Activated CD8-positive, alpha-beta T cell treated with anti-CD3 and anti-CD28 coated beads for 36 hours (primary cell): ENCODE measurements at regions not wholly inside any gene's neighbourhood (a gene's known extent, or its start where the extent isn't known, plus 50 kb on each side); places are given as distances from the start of the nearest gene placed in this dataset.
"Not testable (repeated sequence)": the region's sequence is repeated elsewhere in the genome, so short reads cannot be mapped to it uniquely, and the experiment has no call there.

Experiments
- ATAC-seq: fragments of 200-7000 bp; cut with Tn5 transposase; one replicate; pipeline ENCODE4 v1.10.0; 2021; ENCODE audit warnings: mild to moderate bottlenecking, moderate library complexity
- CTCF ChIA-PET: fragments of 350-600 bp; sonication (Branson Sonifier 250); formaldehyde crosslinking; loops from one replicate; lab custom pipeline; 2021; ENCODE audit warnings: antibody characterized with exemption; lab: Charles Lee
- POLR2A ChIA-PET: fragments of 350-600 bp; sonication (Branson Sonifier 250); formaldehyde crosslinking; loops from one replicate; lab custom pipeline; 2021; ENCODE audit warnings: antibody characterized with exemption; lab: Charles Lee
- DNase-seq: peaks from one replicate; pipeline ENCODE4 v3.0.0-alpha.2; 2020
- H3K27ac Mint-ChIP-seq: one replicate; pipeline ENCODE4 v1.8.0; 2021; ENCODE audit warnings: mild to moderate bottlenecking, mixed read lengths
- H3K27me3 Mint-ChIP-seq: one replicate; pipeline ENCODE4 v1.8.0; 2021; ENCODE audit warnings: mixed read lengths
- H3K36me3 Mint-ChIP-seq: one replicate; pipeline ENCODE4 v1.8.0; 2021; ENCODE audit warnings: low read depth, mixed read lengths
- H3K4me1 Mint-ChIP-seq: one replicate; pipeline ENCODE4 v1.8.0; 2021; ENCODE audit warnings: low read depth, mixed read lengths
- H3K4me3 Mint-ChIP-seq: one replicate; pipeline ENCODE4 v1.8.0; 2021; ENCODE audit warnings: mild to moderate bottlenecking, moderate library complexity, mixed read lengths
- H3K9me3 Mint-ChIP-seq: one replicate; pipeline ENCODE4 v1.8.0; 2021; ENCODE audit warnings: mixed read lengths
- CTCF ChIP-seq: fragments of 200-600 bp; IDR thresholded peaks from one replicate; pipeline ENCODE4 v1.8.0; 2022; ENCODE audit warnings: antibody characterized with exemption, mild to moderate bottlenecking
- intact Hi-C: fragments of 100-400 bp; cut with micrococcal nuclease; formaldehyde crosslinking; loops from one replicate; pipeline ENCODE4 v1.10.0; 2022

GRCh38 chr18:1361936-1362335 lies 457.3 kb downstream of the ADCYAP1 start:
- no peak for TF ChIP-seq CTCF
- Mint-ChIP-seq H3K27me3 (no peaks in the 10 kb centered on the region), H3K9me3 (peaks cover 4% of the 10 kb centered on the region), H3K4me3 (no peak overlapping the region), H3K4me1 (no peaks in the 10 kb centered on the region), H3K27ac (no peak overlapping the region), H3K36me3 (no peaks in the 10 kb centered on the region)
- ATAC-seq (no peak), DNase-seq (no peak)
- intact Hi-C loops = no loop called here
- POLR2A ChIA-PET = no interaction called here
- CTCF ChIA-PET = no interaction called here

GRCh38 chr18:1370552-1370951 lies 465.9 kb downstream of the ADCYAP1 start:
- Mint-ChIP-seq H3K36me3 (no peaks in the 10 kb centered on the region), H3K27ac (no peak overlapping the region), H3K4me3 (no peak overlapping the region), H3K4me1 (no peaks in the 10 kb centered on the region), H3K9me3 (no peaks in the 10 kb centered on the region), H3K27me3 (no peaks in the 10 kb centered on the region)
- TF ChIP-seq CTCF = no peak
- intact Hi-C loops = no loop called here
- ChIA-PET POLR2A (no interaction called here), CTCF (no interaction called here)
- no peak for ATAC-seq
- no peak for DNase-seq

GRCh38 chr18:1371724-1372123 lies 467.1 kb downstream of the ADCYAP1 start:
- ATAC-seq (no peak), DNase-seq (no peak)
- no peak overlapping the region for H3K4me3 Mint-ChIP-seq
- intact Hi-C loops = no loop called here
- ChIA-PET POLR2A (no interaction called here), CTCF (no interaction called here)
- H3K27me3 Mint-ChIP-seq = no peaks in the 10 kb centered on the region
- no peak for TF ChIP-seq CTCF
- no peaks in the 10 kb centered on the region for H3K4me1 Mint-ChIP-seq
- no peaks in the 10 kb centered on the region for H3K36me3 Mint-ChIP-seq
- no peaks in the 10 kb centered on the region for H3K9me3 Mint-ChIP-seq
- H3K27ac Mint-ChIP-seq = no peak overlapping the region

- Mint-ChIP-seq H3K4me3 (no peak overlapping the region), H3K36me3 (no peaks in the 10 kb centered on the region), H3K27me3 (no peaks in the 10 kb centered on the region), H3K9me3 (peaks cover 28% of the 10 kb centered on the region), H3K27ac (no peak overlapping the region), H3K4me1 (no peaks in the 10 kb centered on the region)
- TF ChIP-seq CTCF = no peak
- ATAC-seq (no peak), DNase-seq (no peak)
- ChIA-PET CTCF (no interaction called here), POLR2A (no interaction called here)
- intact Hi-C loops = no loop called here
Observed at GRCh38 chr18:1383465-1383864, 478.8 kb downstream of the ADCYAP1 start.

GRCh38 chr18:1388468-1388867 lies 483.8 kb downstream of the ADCYAP1 start:
- ATAC-seq, H3K27me3 Mint-ChIP-seq, H3K27ac Mint-ChIP-seq, DNase-seq, intact Hi-C loops, H3K4me1 Mint-ChIP-seq, POLR2A ChIA-PET, CTCF ChIA-PET, H3K36me3 Mint-ChIP-seq, H3K4me3 Mint-ChIP-seq: not testable (repeated sequence)
- peaks cover 32% of the 10 kb centered on the region for H3K9me3 Mint-ChIP-seq

- no peaks in the 10 kb centered on the region for H3K36me3 Mint-ChIP-seq
- no peak overlapping the region for H3K4me3 Mint-ChIP-seq
- H3K27ac Mint-ChIP-seq = no peak overlapping the region
- intact Hi-C loops = no loop called here
- ChIA-PET POLR2A (no interaction called here), CTCF (no interaction called here)
- DNase-seq = no peak
- ATAC-seq = no peak
- TF ChIP-seq CTCF = no peak
- no peaks in the 10 kb centered on the region for H3K27me3 Mint-ChIP-seq
- no peaks in the 10 kb centered on the region for H3K4me1 Mint-ChIP-seq
- peaks cover 12% of the 10 kb centered on the region for H3K9me3 Mint-ChIP-seq
Observed at GRCh38 chr18:1392046-1392445, 487.4 kb downstream of the ADCYAP1 start.
